A549 (cell line): ENCODE measurements at regions not wholly inside any gene's neighbourhood (a gene's known extent, or its start where the extent isn't known, plus 50 kb on each side); places are given as distances from the start of the nearest gene placed in this dataset.

Source experiments
- CTCF ChIP-seq: fragments of >200 bp; sonication (Bioruptor Twin); formaldehyde crosslinking; IDR thresholded peaks from 3 replicates; pipeline ENCODE4 v1.5.1; 2016
- ELK1 ChIP-seq: fragments of 150-350 bp; IDR thresholded peaks from 2 replicates; pipeline ENCODE4 v1.6.1; 2014; ENCODE audit warnings: low read depth, mild to moderate bottlenecking, low read length
- JUNB ChIP-seq: fragments of >200 bp; sonication (Bioruptor Twin); formaldehyde crosslinking; IDR thresholded peaks from 2 replicates; pipeline ENCODE4 v1.6.1; 2016
- MYC ChIP-seq: IDR thresholded peaks from 2 replicates; pipeline ENCODE4 v1.6.1; 2012; ENCODE audit warnings: mild to moderate bottlenecking, inconsistent platforms, low read length, improper control_type of control experiment, borderline replicate concordance
- POLR2A ChIP-seq: IDR thresholded peaks from 2 replicates; pipeline ENCODE4 v1.6.1; 2012; ENCODE audit warnings: mild to moderate bottlenecking, low read length
- RFX5 ChIP-seq: fragments of 450-650 bp; IDR thresholded peaks from 2 replicates; pipeline ENCODE4 v1.7.1; 2014; ENCODE audit warnings: antibody characterized with exemption, mild to moderate bottlenecking, moderate library complexity
- SMC3 ChIP-seq: fragments of >200 bp; sonication (Bioruptor Twin); formaldehyde crosslinking; IDR thresholded peaks from 3 replicates; pipeline ENCODE4 v1.6.1; 2018; ENCODE audit warnings: inconsistent platforms
- TP53 ChIP-seq: fragments of 250-450 bp; sonication (Bioruptor Pico); IDR thresholded peaks from 2 replicates; pipeline ENCODE4 v1.5.0; 2021; ENCODE audit warnings: mild to moderate bottlenecking, moderate library complexity

- TF ChIP-seq CTCF (peak; percentile 33; the same call in 2 of the 3 replicates), POLR2A (no peak), JUNB (no peak), ELK1 (no peak), RFX5 (no peak), TP53 (CRISPR knock-in tag) (no peak), MYC (no peak), SMC3 (peak; percentile 36; the same call in 1 of the 3 replicates)
Observed at GRCh38 chr15:62706317-62706716, 336.2 kb upstream of the TPM1 start.
